ENCODE measurements at regions not wholly inside any gene's neighbourhood (a gene's known extent, or its start where the extent isn't known, plus 50 kb on each side); places are given as distances from the start of the nearest gene placed in this dataset.

DNA sequence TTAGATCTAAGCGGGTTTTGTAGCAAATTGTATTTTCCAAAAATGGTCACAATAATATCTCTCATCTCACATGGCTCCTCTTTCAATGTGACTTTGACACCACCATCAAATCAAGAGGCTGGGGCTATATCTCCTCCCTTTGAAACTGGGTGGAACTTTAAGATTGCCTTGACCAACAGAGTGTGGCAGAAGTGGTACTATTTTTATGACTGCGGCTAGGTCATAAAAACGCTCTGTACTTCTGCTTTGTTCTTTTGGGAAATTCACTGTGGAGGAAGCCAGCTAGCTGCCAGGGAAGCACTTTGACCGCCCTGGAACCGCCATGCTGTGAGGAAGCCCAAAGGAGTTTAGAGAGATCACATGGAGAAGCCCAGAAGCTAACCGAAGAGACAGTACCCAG lies 50.7 kb upstream of the ACOT11 start:
- DNase-seq (ENCODE audit: low read depth in 2 of 2): no peak

DNA sequence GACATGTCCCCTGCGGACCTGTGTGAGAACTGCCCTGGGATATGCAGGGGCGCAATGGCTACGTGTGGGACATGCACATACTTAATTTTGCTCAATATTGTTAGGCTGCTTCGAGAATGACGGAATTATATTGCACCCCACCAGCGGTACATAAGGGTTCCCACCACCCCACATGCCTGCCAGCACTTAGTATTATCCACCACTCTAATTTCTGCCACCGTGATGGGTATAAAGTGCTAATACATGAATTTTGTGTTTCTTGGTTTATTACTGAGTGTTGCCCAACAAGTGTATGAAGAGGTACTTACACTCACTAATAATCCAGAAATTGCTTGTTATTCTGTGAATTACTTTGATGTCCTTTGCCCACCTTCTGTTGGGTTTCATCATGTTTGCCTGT lies 52.1 kb upstream of the ACOT11 start:
- no peak for DNase-seq (ENCODE audit: low read depth in 2 of 2)

DNA sequence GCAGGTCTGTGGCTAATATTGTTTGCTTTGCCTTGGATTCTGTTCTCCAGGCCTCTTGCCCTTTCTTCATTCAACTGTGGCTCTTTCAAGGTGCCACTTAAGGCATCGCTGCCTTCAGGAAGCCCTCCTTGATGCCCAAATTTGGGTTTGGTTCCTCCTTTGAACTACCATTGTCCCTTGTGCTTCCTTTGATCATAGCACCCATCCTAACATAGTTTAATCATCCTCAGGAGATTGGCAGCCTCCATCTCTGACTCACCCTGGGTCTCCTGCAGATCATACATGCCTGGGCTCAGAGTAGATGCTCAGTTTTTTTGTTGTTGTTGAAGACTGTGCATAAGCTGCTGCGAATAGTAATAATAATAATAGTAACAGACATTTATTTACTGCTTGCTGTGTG lies 54.4 kb upstream of the ACOT11 start:
- no peak for DNase-seq (ENCODE audit: low read depth in 2 of 2)

DNA sequence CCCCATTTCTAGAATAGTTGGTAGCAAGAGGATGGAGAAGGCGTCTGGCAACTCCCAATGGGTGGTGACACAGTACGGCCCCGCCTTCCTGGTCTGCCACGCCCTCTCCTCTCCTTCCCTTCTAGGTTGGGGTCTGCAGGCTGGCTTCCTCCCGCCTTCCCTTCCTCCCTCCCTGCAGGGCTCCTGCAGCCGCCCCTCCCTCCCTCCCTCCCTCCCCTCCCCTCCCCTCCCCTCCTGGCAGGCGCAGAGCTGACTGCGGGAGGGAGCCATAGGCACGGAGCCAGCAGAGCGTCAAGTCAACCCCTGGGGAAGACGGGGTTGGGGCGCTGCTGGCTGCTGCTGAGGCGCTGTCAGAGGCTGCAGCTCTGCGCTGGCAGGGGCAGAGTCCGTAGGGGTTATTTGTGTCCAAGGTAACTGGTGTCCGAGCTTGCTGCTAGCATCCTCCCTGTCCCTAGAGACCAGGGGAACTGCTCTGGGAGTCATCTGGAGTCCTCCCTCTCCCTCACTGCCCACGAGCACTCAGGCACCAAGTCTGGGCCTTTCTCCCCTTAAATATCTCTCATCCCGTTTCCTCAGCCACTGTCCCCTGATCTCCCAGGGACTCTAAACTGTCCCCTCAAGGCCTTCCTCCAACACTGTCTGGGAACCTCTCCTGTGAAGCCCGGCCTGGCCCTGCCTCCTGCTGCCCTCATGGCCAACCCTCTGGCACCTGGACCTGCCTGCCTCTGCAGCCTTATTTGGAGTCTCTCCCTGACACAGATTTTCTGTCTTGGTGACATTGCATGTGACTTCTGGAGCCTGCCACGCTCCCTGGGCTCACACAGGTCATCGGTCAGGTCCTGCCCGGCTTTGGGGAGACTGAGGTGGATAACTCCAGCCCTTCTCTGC lies 57.4 kb upstream of the ACOT11 start:
- DNase-seq (ENCODE audit: low read depth in 2 of 2): no peak

DNA sequence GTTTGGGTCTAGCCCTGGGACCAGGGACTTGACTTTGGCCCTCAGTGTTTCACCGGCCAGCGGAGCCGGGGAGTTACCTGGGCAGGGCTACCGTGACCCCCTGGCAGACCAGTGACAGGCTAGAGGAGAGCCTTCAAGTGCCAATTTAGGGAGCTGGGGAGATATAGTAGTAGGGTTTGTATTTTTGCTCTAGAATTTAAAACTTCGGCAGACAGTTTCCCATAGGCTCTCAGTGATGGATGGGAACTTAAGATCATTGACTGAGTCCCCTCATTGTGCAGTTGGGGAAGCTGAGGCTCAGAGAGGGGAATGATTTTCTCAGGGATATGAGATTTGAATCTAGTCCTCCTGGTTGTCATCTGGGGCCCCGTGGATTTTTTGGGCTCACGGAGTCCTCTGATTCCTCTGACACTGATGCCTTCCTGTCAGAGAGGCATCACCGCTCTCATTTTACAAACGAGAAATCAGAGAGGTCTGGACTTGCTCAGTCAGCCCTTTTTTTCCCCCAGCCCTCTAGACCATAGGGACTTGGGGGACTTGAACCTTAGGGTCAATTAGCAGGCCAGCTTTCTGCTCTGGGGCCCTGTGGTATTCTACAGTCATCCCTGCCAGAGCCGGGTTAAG lies 58.3 kb upstream of the ACOT11 start:
- no peak for DNase-seq (ENCODE audit: low read depth in 2 of 2)

DNA sequence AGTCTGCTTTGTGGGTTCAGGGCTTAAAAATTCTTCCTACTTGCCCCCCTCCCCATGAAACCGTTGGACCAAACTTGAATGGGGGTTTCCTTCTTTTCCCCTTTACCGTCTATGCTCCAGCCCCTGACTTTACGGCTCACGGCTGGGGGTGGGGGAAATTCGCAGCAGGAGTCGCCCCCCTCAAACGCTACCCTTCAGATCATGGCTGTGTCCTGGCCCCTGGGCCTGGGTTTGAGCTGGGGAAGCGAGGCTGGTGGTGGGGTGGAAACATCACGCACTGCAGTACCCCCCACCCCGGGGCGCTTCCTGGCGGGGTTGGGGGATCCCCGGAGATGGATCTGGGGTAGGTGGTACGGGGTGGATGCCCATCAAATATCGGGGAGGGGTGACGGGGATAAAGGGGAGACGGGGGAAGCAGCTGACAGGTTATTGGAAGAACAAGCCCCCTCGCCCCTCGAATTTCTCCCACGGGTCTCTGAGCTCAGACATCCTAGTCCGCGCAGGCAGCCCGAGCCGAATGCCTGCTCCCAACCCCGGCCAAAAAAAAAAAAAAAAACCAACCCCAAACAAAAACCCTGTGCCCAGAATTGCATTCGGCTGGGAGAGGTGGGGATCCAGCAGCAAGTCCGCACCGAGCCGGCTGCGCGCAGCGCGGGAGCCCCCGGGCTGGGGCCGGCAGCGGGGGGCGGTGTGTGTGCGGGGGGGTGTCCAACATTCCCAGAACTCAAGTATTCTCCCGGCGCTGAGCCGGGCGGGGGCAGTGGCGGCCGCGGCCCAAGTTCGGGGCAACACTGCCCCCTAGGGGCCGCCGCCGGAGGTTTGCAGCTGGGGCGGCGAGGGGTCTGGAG lies 59.0 kb upstream of the ACOT11 start:
- peak in 1 of 2 donors; percentile 62 for DNase-seq (ENCODE audit: low read depth in 2 of 2)

DNA sequence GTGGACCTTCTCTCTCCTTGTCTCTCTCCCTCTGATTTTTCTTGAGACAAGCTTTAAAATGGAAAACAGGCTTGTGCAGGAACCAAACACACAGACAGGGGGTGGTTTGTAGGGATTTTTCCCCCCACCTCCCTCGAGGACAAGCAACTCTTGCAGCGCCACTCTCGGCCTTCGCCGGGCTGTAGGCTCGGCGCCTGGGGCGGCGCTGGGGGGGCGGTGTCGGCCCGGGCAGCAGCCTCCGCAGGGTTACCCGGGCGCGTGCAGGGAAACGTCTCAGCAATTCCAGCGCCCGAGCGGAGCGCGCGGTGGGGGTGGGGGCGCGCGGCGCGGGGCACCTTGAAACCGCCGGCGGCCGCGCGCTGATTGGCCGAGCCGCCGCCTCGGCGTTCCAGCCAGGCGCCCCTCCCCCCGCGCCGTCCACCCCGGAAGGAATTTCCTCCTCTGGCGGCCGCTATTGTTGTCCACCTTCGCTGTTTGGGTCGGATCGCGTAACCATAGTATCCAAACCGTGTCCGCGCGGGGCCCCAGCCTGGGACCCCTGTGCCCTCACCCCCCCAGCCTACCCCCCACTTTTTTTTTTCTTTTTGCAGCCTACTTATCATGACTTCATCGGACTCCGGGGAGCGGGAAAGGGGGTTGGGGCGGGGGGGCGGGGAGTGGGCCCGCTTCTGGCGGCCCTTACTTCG lies 59.8 kb upstream of the ACOT11 start:
- peak; percentile 43 to 65 for DNase-seq (ENCODE audit: low read depth in 2 of 2)

DNA sequence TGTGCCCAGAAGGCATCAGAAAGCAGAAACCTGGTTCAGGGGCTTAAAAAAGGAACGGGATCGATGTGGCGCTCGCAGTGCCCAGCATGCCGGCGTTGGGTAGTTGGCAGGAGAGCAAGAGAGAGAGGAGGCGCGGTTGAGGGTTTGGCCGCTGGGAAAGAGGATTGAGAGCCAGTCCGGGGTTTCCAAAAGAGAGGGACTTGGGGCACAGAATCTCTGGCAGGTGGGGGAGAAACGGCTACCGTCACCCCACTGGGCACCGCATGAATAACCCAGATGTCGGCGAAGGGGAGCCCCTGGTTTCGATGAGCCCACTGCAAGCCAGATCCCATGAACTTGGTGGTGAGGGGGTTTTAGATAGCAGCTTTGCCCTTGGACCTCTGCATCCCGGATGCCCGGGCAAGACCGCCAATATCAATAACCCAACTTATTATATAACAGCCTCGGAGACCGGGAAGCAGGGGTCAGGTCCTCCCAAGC lies 60.4 kb upstream of the ACOT11 start:
- DNase-seq (ENCODE audit: low read depth in 2 of 2): no peak

DNA sequence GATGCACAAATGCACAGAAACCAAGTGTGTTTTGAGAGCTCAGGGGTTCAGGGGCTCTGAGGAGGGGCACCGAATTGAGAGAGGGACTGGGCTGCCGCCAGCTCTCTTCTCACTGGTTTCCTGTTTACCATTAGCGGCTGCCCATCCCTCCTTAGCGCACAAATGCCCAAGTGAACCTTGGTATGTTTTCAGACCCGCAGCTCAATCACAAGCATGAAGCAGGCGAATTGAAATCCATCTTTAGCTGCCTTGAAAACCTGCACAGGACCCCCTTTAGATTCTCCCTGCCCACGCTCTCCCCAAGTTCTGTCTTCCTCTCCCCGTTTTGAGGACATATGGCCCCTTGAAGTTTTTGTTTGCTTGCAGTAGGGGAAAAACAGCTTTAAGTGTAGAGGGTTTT lies 61.1 kb upstream of the ACOT11 start:
- DNase-seq (ENCODE audit: low read depth in 2 of 2): no peak

DNA sequence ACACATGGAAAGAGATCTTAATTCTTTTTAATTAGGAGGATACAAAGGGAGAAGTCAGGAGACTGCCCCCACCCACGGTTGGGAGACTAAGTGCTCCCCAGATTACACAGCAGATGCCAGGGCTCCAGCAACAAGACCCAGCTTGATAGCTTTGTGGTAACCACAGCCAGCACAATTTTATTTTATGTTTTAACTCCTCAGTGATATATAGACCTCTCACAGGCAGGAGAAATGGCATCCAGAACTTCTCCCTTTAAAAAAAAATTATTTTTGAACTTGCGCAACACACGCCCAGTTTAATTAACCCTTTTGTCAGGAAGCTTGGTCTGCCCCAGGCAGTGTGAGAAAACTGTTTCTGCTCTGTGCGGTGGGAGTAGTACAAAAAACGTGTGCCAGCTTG lies 62.6 kb upstream of the ACOT11 start:
- DNase-seq (ENCODE audit: low read depth in 2 of 2): no peak

DNA sequence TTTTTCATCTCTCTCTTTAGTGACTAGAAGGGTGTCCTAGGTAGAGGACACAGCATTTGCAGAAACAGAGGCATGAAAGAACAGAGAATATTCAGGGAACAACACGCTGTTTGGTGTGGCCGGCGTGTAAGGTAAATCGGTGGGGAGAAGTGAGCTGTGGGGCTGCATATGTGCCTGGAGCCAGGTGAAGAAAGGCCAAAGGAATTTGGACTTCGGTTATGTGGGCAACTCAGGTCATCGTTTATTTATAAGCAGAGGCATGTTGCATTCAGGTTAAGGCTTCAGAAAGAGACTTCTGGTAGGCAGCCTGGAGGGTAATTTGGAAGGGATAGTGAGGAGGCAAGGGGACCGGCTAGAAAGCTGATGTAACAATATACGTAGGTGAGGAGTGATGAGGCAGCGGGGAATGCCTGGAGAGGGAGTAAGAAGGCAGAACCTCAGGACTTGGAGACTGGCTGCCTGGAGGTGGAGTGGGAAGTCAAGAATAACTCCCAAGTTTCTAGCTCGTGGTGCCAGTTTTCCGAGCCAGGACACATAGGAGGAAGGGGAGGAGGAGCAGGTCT lies 64.1 kb upstream of the ACOT11 start:
- DNase-seq (ENCODE audit: low read depth in 2 of 2): no peak

DNA sequence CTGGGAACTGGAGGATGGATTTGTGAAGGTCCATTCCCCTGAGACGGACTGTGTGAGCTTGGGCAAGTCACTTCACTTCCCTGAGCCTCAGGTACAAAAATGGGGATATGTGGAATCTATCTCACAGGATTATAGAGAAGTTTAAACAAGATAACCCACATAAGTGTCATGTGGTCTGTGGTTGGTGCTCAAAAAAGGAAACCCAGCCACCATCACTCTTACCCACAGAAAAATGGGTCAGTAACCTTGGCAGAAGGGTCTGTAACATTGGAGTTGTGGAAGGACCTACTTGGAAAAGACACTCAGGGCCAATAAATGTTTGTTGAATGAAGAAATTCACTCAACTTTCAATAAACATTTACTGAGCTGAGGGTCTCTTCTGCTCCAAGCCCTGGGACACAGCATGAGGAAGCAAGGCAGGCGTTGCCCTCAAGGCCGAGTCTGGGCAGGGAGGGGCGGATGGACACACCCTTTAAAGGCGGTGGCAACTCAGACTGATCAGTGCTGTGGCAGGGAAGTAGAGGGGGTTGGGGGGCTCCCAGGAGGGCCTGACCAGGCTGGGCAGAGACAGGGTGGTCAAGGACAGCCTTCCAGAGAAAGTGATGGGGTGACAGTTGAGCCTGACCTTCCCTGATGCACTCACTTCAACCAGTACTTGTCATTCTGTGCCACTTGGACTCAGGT lies 66.7 kb upstream of the ACOT11 start:
- no peak for DNase-seq (ENCODE audit: low read depth in 2 of 2)

DNA sequence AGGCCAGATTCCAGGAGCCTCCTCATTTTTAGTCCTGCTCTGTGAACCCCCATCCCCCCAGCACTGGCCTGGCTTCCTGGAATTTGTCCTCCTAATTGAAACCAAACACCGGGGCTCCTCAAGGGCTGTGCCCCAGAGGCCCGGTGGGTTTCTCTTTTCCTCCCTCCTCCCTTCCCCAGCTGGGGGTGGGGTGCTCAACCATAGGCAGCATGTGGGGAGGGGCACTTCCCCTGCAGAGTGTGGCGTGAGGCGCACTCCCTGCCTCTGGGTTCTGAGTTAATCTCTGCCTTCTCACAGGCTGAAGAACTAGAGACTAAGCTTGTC lies 67.5 kb upstream of the ACOT11 start:
- DNase-seq (ENCODE audit: low read depth in 2 of 2): no peak

DNA sequence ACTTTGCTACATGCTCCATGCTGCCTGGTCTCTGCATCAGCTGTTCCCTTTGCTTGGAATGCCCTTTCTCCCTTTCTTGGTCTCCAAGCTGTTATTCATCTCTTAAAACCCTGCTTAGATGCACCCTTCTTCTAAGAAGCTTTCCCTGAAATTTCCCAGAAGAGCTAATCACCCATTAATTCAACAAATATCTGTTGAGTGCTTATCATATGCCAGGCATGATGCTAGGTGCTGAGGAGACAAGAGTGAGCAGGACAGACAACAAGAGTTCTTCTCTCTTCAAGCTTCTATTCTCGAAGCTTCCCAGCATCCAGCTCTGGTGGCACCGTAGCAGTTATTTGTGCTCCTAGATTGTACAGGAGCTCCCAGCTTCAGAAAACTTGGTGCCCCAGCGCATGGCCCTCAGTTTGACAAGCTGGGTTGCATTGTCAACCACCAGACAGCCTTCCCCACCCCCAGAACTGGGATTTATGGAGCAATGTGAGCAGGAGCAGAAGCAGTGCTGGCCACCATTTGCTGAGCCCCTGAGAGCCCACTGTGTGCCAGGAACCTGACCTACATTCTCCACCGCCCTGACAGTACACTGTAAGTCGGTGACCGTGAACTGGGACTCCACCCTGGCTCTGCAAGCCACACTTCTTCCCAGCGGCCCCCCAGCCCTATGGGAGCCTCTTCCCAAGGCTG lies 68.0 kb upstream of the ACOT11 start:
- no peak for DNase-seq (ENCODE audit: low read depth in 2 of 2)

DNA sequence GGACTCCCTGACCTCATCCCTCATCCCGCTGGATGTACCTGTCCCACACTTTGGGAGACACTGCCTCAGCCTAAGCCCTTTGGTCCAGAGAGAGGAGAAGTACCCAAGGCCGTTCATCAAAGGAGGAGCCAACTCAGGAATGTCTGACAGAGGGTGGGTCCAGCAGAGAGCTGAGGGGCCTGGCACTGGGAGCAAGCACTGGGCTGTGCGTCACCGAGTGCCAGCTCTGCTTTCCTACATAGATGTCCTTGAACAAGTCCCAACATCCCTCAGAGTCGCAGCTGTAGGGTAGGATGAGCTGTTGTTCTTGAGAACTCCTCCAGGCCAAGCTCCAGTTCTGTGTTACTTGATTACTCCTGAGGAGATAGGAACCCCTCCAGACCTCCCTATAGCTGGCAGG lies 68.8 kb upstream of the ACOT11 start:
- no peak for DNase-seq (ENCODE audit: low read depth in 2 of 2)

DNA sequence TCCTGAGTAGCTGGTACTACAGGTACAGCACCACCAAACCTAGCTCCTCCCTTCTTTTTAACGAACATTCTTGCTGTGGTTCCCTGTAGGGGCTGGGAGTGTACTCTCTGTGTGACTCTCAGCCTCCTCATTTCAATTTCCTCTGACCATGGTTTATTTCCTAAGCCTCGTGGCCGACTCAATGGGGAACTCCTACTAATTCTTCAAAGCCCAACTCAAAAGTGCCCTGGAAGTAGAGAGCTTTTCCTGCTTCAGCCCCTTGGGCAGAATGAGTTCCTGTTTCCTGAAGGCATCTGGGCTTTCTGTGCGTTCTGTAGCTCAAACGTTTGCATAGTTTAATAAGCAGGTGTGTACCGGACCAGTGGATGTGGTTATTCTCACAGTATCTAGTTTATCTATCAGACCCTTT lies 70.9 kb upstream of the ACOT11 start:
- DNase-seq (ENCODE audit: low read depth in 2 of 2): no peak

DNA sequence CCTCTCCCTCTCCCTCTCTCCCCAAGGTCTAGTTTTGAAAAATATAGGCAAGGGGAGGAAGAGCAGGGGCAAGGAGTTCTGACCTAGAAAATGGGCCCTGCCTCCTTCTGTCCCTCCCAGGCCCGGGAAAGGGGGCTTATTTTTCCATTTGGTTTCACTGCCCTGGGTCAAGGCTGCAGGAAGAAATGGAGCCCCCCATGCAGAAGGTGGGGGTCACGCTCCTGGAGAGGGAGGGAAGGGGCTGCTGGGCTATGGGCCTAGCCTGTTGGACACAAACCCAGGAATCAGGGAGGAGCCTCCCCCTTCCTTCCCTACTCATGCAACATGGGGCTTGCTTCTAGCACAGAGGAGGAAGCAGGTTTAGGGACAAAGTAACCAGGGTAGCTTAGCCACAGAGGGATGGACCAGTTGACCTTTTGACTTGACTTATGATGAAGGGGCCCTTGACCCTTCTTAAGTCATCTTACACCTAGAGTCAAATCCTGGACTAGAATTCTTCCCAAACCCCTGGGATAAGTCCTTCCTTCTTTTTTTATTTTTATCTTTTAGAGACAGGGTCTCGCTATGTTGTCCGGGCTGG lies 70.4 kb upstream of the SSBP3 start:
- DNase-seq (ENCODE audit: low read depth in 2 of 2): no peak

DNA sequence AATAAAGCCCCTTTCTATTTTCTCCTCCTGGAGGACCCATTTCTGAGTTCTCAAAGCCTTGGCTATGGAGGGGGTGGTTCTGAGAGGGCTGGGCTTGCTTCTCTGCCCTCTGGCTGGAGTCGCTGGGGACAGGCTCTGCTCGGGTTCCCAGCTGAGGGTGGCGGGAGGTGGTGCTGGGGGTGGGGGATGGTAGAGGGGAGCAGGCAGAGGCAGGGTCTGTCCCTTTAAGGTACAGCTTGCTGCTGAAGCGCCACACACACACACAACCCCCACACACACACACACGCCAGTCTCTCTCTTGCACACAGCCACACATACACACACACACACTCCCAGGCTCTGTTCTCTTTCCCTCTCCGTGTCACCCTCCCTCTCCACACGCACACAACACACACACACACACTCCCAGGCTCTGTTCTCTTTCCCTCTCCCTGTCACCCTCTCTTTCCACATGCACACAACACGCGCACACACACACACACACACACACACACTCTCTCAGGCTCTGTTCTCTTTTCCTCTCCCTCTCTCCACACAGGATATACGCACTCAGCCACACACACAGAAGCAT lies 69.8 kb upstream of the SSBP3 start:
- no peak for DNase-seq (ENCODE audit: low read depth in 2 of 2)

DNA sequence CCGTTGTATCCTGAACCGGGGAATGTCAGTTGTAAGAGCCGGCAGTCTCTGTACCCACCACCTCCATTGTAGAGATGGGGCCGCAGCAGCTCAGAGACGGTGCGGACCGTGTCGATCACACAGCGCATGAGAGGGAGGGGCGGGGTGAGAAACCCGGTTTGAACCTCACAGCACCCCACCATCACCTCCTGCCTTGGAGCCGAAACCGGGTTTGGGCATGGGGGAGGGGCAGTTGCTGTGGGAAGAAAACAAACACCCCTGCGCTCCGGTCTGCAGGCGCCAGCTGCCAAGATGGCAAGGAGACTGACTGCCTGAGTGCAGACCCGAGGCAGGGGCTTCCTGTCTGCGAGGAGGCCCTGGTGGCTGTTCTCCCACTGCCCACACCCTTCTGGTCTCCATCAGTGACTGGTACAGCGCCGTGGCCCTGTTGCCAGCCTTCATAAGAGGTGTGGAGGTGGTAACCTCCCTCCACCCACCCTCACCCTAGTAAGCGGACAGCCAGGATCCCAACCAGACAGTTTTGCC lies 69.2 kb upstream of the SSBP3 start:
- no peak for DNase-seq (ENCODE audit: low read depth in 2 of 2)

Measured in stimulated activated CD4-positive, alpha-beta T cell treated with anti-CD3 and anti-CD28 coated beads, Interleukin-15, amount 100 ng/mL, for 48 hours (primary cell).